Lung (tissue), 12 donors: ENCODE measurements at regions not wholly inside any gene's neighbourhood (a gene's known extent, or its start where the extent isn't known, plus 50 kb on each side); places are given as distances from the start of the nearest gene placed in this dataset. TPM values are rescaled to one million over a fixed set of nuclear protein-coding genes. Genes with fewer than 3 reads are reported as not detected.

Experiments used
- ATAC-seq: fragments of 200-7000 bp; cut with Tn5 transposase; one replicate; pipeline ENCODE4 v1.9.1; 2020; ENCODE audit warnings: moderate number of reproducible peaks; ENCODE audit not compliant: insufficient read depth, low FRiP score
- DNase-seq, 3 donors: peaks; one replicate each; pipeline ENCODE4 v3.0.0-alpha.2; 2013 to 2017
- H3K27ac ChIP-seq, 2 donors: one replicate each; pipeline ENCODE4 v1.5.1; 2013; ENCODE audit warnings: mild to moderate bottlenecking in 2 of 2, moderate library complexity in 2 of 2, control low read depth in 1 of 2, inconsistent platforms in 1 of 2, low read depth in 1 of 2, low read length in 1 of 2
- H3K27me3 ChIP-seq, 3 donors: one replicate each; pipeline ENCODE4 v1.5.1; 2013; ENCODE audit warnings: low read length in 2 of 3; ENCODE audit not compliant: control insufficient read depth in 3 of 3, insufficient read depth in 3 of 3
- H3K36me3 ChIP-seq, 4 donors: one replicate each; pipeline ENCODE4 v1.5.1; 2013; ENCODE audit warnings: low read length in 4 of 4, mild to moderate bottlenecking in 1 of 4, moderate library complexity in 1 of 4; ENCODE audit not compliant: control insufficient read depth in 4 of 4, insufficient read depth in 4 of 4
- H3K4me1 ChIP-seq, 5 donors: one replicate each; pipeline ENCODE4 v1.5.1; 2013; ENCODE audit warnings: low read length in 5 of 5, mild to moderate bottlenecking in 2 of 5, moderate library complexity in 1 of 5; ENCODE audit not compliant: control insufficient read depth in 5 of 5, insufficient read depth in 5 of 5
- H3K4me3 ChIP-seq: one replicate; pipeline ENCODE4 v1.5.1; 2013; ENCODE audit warnings: mild to moderate bottlenecking, control low read depth, moderate library complexity
- H3K9ac ChIP-seq, 2 donors: one replicate each; pipeline ENCODE4 v1.5.1; 2013; ENCODE audit warnings: low read length in 2 of 2, control low read depth in 1 of 2; ENCODE audit not compliant: insufficient read depth in 1 of 2
- H3K9me3 ChIP-seq, 4 donors: one replicate each; pipeline ENCODE4 v1.5.1; 2013; ENCODE audit warnings: low read length in 3 of 4, mild to moderate bottlenecking in 1 of 4, moderate library complexity in 1 of 4; ENCODE audit not compliant: control insufficient read depth in 4 of 4, insufficient read depth in 3 of 4
- CTCF ChIP-seq: IDR thresholded peaks from 2 replicates; pipeline ENCODE4 v1.5.1; 2012; ENCODE audit warnings: mild to moderate bottlenecking; ENCODE audit errors: control extremely low read depth, extremely low read depth
- WGBS, 2 donors: extraction: QIAGEN DNeasy Blood & Tissue Kit; methylation state at CpG; one replicate each; pipeline ENCODE4 v1.1.7; 2013; 5-methylcytosine and 5-hydroxymethylcytosine counted together
- small RNA-seq: library from RNA; depleted of rRNA; stranded (forward); fragments of <200 nt; gene quantifications from one replicate; pipeline ENCODE3, GENCODE V24; 2014; ENCODE audit warnings: low replicate concordance
- donor health status: control.
- donor health status: control.
- donor health status: Bipolar disorder and iron deficiency.
- donor health status: healthy.
- donor health status: DM: yes; HTN: yes; CAD: no.

- Histone ChIP-seq H3K36me3 (no peaks in the 10 kb centered on the region), H3K9ac (no peak overlapping the region), H3K4me1 (no peaks in the 10 kb centered on the region), H3K27me3 (no peaks in the 10 kb centered on the region), H3K4me3 (no peak overlapping the region), H3K27ac (no peak overlapping the region), H3K9me3 (no peaks in the 10 kb centered on the region)
- no peak for TF ChIP-seq CTCF
- WGBS, 2 donors = 94 to 96% methylated on average over 2 of the region's 2 CpGs
- DNase-seq (no peak), ATAC-seq (no peak)
Measured at GRCh38 chr13:60338754-60339153, 58.3 kb upstream of the TDRD3 start.

GRCh38 chr13:60343978-60344377, 53.0 kb upstream of the TDRD3 start:
- no peaks in the 10 kb centered on the region for H3K36me3 ChIP-seq
- TF ChIP-seq CTCF = no peak
- H3K9me3 ChIP-seq = peaks cover 0 to 3% (median 0%) of the 10 kb centered on the region in 4 donors
- H3K9ac ChIP-seq = no peak overlapping the region
- no peak overlapping the region for H3K27ac ChIP-seq
- WGBS, 2 donors = 85 to 87% methylated on average over 1 of the region's 1 CpG
- H3K27me3 ChIP-seq = no peaks in the 10 kb centered on the region
- DNase-seq (no peak), ATAC-seq (no peak)
- no peak overlapping the region for H3K4me3 ChIP-seq
- peaks cover 0 to 1% (median 0%) of the 10 kb centered on the region in 5 donors for H3K4me1 ChIP-seq

- DNase-seq (no peak), ATAC-seq (no peak)
- Histone ChIP-seq H3K9ac (no peak overlapping the region), H3K4me1 (peaks cover 0 to 3% (median 0%) of the 10 kb centered on the region in 5 donors), H3K27me3 (no peaks in the 10 kb centered on the region), H3K36me3 (no peaks in the 10 kb centered on the region), H3K9me3 (peaks cover 0 to 3% (median 0%) of the 10 kb centered on the region in 4 donors), H3K27ac (no peak overlapping the region), H3K4me3 (no peak overlapping the region)
- TF ChIP-seq CTCF = no peak
- WGBS, 2 donors = 73 to 83% methylated on average over 3 of the region's 3 CpGs
Measured at GRCh38 chr13:60347174-60347573, 49.8 kb upstream of the TDRD3 start.

Small RNA genes in the stretch of these regions (small RNA-seq; reads per million reads assigned to genes)
- not detected for gene AL359920.1
